T47D (cell line): ENCODE measurements at regions not wholly inside any gene's neighbourhood (a gene's known extent, or its start where the extent isn't known, plus 50 kb on each side); places are given as distances from the start of the nearest gene placed in this dataset.

Source experiments
- DNase-seq, 2 experiments: peaks; one replicate each; pipeline versions ENCODE4 v3.0.0 to v3.0.0-alpha.2; 2011 to 2012; ENCODE audit warnings: low read depth in 1 of 2, low spot score in 1 of 2
- JUND ChIP-seq: IDR thresholded peaks from 2 replicates; pipeline ENCODE4 v1.6.1; 2012; ENCODE audit warnings: low read depth
- in situ Hi-C: cut with HindIII; loops from 2 replicates; pipeline ENCODE4 v1.10.0; 2016; ENCODE audit warnings: low sequenced_read_pairs, low pct_unique_long_range_greater_than_20kb

DNA sequence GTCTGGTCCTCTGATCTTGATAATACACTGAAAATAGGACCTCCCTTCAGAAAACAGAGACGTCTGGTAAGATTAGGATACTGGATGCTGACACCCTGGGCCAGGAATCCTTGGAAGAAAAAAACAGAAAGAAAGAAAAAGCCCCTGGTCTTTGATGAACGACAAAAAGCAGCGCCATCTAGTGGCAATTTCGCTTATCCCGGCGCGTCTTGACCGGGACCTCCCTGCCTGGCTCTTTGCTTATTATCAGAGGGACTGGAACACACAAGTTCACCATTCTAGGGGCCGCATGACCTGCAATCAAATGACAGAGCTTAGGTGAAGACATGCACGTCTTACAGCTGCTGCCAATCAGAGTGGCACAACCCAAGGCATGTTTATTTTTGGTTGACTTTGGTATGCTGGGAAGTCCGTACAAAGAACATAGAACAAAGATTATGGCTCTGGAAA lies 114.9 kb upstream of the NFIB start:
- TF ChIP-seq JUND = no peak
- in situ Hi-C loops = no loop called here
- DNase-seq = peak in 1 of 2 experiments; percentile 71

DNA sequence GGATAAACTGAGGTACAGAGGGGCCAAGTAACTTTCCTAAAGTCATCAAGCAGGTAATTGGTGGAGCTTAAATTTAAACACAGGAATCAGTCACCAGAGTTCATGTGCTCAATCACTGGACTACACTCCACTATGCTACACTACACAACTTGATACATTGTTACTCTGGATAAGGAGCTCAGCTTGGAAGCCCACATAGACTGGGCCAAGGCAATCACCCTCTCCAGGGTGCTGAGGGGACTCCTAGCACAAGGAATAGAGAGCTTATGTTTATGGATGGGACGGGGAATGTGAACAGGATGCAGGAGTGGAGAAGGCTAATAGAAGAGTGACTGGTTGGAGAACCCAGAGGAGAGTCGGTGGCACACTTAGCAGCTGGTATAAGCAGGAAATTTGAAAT lies 113.5 kb upstream of the NFIB start:
- no peak for DNase-seq
- TF ChIP-seq JUND = no peak

DNA sequence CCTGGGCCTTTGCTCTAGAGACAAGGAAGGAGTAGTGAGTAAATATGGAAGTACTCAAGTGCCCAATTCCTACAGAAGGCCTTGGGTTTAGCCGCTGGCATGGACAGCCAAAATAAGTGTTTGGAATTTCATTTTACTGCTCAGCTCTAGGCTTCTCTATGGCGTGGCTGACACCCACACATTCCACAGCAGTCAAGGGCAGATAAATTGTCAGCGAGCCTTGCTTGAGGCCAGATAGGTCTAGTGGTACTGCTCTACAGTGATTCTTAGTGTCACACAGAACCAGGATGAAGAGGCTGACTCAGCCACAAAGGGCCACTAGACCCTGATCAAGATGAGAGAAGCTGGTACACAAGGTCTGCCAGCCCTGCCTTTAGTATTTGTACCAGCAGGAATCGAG lies 111.0 kb upstream of the NFIB start:
- in situ Hi-C loops = no loop called here
- DNase-seq = peak in 1 of 2 experiments; percentile 30
- no peak for TF ChIP-seq JUND

More for the DNA sequence above, 113.5 kb upstream of the NFIB start:
- in situ Hi-C loops = no loop called here

DNA sequence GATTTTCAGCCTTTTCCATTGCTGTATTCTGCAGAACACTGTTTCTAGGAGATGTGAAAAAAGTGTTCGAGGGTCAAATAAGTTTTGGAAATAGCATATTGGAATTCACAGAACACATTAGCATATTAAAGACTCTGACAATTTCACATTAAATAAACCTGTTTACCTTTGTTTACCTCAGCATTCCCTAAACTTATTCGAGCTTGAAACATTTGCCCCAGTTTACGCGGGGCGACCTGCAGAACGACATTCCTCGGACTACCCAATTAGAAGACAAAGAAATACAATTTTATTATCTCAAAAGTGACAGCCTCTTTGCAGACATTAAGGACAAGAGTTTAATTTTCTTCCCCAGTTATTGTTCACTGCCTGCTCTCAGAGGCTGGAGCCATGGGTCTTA lies 110.3 kb upstream of the NFIB start:
- peak in 1 of 2 experiments; percentile 72 for DNase-seq
- in situ Hi-C loops = no loop called here
- TF ChIP-seq JUND = no peak

DNA sequence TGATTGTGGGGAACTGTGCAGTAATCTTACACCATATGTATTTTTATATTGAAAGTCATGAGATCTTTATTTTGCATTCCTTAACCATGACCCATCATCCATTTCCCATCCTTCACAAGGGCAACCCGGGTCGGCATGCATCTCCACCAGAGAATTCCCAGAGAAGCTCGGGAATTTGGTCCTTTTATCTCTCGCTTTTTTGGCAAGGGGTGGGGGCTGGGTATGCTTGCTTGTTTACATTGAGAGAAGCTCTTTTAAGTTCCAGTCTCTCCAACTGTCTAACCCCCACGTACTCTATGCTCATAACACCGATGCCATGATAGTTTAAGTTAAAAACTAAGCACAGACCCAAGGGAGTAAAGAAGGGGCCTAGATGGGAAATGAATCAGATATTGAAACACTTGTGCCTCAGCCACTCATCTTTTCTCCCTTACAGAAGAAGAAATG lies 109.9 kb upstream of the NFIB start:
- TF ChIP-seq JUND = no peak
- in situ Hi-C loops = no loop called here
- DNase-seq = no peak

DNA sequence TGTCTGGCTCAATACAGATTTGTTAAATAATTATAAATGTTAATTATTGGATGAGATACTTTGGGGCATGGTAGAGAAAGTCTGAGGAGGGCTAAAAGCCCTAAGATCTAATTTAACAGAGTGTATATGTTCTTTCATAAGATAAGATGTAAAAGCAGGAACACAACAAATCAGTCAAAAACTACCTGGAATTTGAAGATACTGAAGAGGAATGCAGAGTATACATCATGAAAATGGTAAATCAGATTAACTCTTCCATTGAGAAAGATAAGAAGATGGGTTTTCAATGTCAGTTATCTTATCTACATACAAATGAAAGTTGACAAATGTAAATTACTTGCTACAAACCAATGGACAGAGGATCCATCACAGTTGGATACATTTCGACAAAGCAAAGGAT lies 107.3 kb upstream of the NFIB start:
- no peak for DNase-seq
- TF ChIP-seq JUND = no peak
- in situ Hi-C loops = no loop called here

DNA sequence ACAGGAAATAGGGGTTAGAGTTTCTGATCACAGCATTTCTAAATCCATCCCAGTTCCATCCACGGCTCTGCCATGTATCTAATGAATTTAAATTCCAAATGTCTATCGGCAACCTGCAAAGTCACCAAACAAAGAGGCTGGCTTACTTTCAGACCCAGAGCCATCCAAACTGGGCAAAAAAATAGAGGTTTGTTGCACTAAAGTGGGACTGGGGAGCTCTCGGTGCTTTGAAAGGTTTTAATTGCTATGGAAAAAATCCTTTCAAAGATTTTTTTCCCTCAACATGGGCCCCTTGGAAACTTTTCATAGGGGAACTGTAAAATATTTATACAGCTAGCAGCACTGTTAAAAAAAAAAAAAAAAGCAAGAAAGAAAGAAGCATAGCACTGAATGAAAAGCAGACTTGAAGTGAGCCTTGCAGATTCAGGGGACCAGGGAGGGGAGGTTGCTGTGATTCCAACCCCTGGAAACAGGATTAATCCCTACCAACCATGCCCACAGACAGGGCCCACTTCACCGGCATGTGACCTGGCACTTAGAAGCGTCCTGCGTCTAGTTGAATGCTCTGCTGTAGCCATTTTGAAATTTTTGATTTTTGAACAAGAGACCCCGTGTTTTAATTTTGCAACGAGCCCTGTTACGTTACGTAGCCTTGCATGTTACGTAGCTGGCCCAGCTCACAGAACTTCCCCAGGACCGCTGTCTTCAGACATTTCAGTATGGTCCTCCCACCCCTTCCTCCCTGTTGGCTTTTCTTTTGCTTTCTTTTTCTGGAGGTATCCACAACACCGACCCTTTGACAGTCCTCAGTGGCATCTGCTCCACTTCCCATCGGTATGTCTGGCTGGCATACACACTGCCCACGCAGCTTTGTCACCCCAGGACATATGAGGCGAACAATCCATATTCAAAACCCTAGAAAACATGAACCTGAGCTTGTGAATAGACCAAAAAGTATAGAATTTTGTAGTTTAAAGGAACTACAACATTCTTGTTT lies 105.3 kb upstream of the NFIB start:
- in situ Hi-C loops = no loop called here
- no peak for TF ChIP-seq JUND
- DNase-seq = no peak

DNA sequence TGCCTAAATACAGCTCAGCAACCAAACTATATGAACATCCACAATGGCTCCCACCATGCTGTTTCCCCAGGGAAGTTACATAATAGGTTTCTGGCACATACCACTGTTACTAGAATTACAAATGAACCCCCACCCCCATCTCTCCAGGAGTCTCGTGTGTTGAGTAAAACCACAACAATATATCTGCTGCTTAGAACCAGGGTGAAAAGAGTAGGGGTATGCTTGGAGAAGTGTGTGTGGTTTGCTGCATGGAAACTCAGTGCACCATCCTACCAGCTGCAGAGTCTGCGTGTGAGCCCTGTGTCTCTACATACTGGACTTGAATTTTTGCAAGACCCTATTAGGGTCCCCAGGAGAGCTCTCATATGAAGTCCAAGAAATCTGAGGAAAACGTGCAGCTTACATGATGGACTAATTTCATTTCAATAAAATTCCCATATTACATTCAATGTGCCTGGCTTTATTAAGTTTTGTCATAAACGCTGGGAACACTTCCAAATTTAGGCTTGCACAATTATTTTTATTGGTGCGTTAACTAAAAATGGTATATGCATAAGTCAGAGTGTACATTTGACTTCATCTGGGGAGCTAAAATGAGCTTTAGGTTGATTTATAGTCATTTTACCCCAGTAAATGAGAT lies 104.5 kb upstream of the NFIB start:
- in situ Hi-C loops = no loop called here
- no peak for TF ChIP-seq JUND
- DNase-seq = no peak

DNA sequence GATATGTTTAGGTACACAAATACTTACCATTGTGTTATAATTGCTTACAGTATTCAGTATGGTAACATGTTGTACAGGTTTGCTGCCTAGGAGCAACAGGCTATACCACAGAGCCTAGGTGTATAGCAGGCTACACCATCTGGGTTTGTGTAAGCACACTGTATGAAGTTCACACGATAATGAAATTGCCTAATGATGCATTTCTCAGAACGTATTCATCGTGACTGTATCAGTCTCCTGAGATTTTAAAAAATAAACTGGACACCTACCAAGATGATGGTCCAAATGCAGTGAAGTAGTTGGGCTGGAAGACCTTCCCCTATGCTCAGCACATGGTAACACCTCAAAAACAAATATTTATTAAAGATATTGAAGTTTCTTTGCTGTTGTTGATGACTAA lies 103.3 kb upstream of the NFIB start:
- in situ Hi-C loops = no loop called here
- no peak for DNase-seq
- no peak for TF ChIP-seq JUND

DNA sequence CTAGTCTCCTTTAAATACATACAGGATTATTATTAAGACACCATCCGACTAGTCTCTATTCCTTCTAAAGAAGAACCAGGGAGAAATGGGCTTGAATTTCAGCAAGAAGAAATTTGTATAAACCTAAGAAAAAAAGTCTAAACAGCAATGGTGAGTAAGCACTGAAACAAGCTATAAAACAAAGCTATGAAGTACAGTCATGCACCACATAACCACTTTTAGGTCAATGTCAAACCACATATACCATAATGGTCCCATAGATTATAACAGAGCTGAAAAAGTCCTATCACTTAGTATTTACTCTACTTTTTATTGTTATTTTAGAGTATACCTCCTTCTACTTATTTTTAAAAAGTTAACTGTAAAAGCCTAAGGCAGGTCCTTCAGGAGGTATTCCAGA lies 102.0 kb upstream of the NFIB start:
- DNase-seq = no peak
- in situ Hi-C loops = no loop called here
- TF ChIP-seq JUND = no peak

DNA sequence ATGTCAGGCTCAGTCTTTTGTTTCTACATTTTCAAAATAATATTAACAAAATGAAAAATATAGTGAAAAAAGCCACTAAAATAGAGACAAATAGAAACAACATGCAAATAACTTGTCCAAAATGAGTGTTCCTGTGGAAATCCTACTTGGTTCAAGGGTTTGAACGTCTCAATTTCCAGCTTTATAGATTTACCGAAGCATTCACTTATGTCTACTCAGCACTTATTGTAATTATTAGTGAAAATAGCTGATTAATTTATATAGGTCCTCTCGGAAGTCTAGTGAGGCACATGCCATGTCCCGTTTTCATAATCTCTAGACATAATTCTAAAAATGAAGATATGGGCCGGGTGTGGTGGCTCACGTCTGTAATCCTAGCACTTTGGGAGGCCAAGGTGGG lies 99.9 kb upstream of the NFIB start:
- no peak for TF ChIP-seq JUND
- no peak for DNase-seq
- in situ Hi-C loops = no loop called here

DNA sequence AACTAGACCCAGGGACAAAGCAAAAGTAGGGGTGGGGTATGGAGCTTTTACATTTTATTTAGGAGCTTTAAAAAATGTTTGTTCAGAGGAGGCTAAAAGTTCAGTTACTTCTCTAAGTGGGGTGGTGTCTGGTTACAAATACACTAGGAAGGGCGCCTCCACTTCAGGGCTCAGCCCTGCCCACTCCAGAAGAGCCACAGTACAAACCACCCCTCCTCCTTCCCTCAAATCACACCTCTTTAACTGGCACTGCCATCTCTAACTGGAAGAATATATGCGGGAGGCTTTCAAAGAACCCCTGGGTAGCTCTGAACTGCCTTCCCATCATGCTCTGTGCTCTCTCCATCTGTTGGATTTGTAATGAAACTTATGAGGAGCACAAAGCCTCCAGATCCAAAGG lies 98.8 kb upstream of the NFIB start:
- no peak for TF ChIP-seq JUND
- in situ Hi-C loops = no loop called here
- DNase-seq = no peak

DNA sequence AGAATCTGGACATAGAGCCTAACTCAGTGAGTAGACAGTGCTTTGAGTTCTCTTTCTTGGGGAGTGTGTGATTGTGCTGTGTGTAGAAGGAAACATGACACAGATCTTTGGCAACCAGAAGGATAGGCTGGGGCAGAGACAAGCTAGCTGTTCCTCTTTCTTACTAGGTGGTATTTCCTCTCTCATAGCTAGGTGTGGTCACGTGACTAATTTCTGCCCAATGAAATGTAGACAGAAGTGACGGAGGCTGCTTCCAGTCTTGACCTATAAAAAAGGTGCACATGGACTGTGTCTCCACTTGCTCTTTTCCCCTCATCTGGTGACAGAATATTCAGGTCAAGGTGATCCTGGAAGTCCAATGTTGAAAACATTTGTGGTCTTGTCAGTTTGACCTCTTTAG lies 92.5 kb upstream of the NFIB start:
- DNase-seq = no peak
- in situ Hi-C loops = no loop called here
- no peak for TF ChIP-seq JUND
